HepG2 (cell line): ENCODE measurements at regions not wholly inside any gene's neighbourhood (a gene's known extent, or its start where the extent isn't known, plus 50 kb on each side); places are given as distances from the start of the nearest gene placed in this dataset.

Experiments
- ATAC-seq: fragments of 200-7000 bp; cut with Tn5 transposase; 3 replicates; pipeline ENCODE4 v1.9.1; 2020; ENCODE audit warnings: mild to moderate bottlenecking, moderate library complexity
- BruUV-seq: library from RNA; stranded (reverse); fragments of 400-500 nt; replicated peaks from 2 replicates; lab custom pipeline; 2021; lab: Mats Ljungman, UMichigan
- CTCF ChIA-PET: fragments of 300-600 bp; formaldehyde crosslinking; extraction: SDS; loops from one replicate; lab custom pipeline; 2021; ENCODE audit warnings: low total read pairs, inconsistent platforms, low intra/inter-chr PET ratio; lab: Yijun Ruan, JAX
- POLR2A ChIA-PET: fragments of 350-600 bp; sonication (Branson Sonifier 250); formaldehyde crosslinking; loops from one replicate; lab custom pipeline; 2020; ENCODE audit warnings: antibody characterized with exemption, inconsistent platforms; lab: Yijun Ruan, JAX
- DNase-seq: peaks from one replicate; pipeline ENCODE4 v3.0.0-alpha.2; 2015; ENCODE audit warnings: low spot score
- FAIRE-seq: peaks from 3 replicates; lab custom pipeline; 2011; peaks lifted over from hg19 to GRCh38; lab: Jason Lieb, UNC
- H2AFZ ChIP-seq: one replicate; pipeline ENCODE4 v1.6.1; 2011; ENCODE audit warnings: low read length, inconsistent platforms
- H3K27ac ChIP-seq: fragments of 300-600 bp; 3 replicates; pipeline ENCODE4 v1.8.0; 2011; ENCODE audit warnings: mixed run types, mild to moderate bottlenecking, mixed read lengths, low read length, inconsistent platforms; ENCODE audit not compliant: insufficient read depth; ENCODE audit errors: extremely low read length
- H3K27me3 ChIP-seq, 2 experiments: fragments of 200-600 bp in 1 of 2; 2 replicates in 1 of 2; 3 replicates in 1 of 2; pipeline versions ENCODE4 v1.6.0 to v1.8.0; 2011; ENCODE audit warnings: low read length in 2 of 2, mild to moderate bottlenecking in 2 of 2, moderate library complexity in 2 of 2, inconsistent platforms in 1 of 2; ENCODE audit not compliant: insufficient read depth in 2 of 2, control insufficient read depth in 1 of 2
- H3K36me3 ChIP-seq, 2 experiments: fragments of 200-600 bp in 1 of 2; replicated peaks in 1 of 2; 2 replicates in 1 of 2; 3 replicates in 1 of 2; pipeline versions ENCODE4 v1.5.1 to v1.8.0; 2011; ENCODE audit warnings: low read length in 2 of 2, inconsistent platforms in 1 of 2; ENCODE audit not compliant: insufficient read depth in 2 of 2, control insufficient read depth in 1 of 2
- H3K4me1 ChIP-seq: 2 replicates; pipeline ENCODE4 v1.5.1; 2012; ENCODE audit warnings: low read length, inconsistent platforms; ENCODE audit not compliant: insufficient read depth
- H3K4me2 ChIP-seq: 2 replicates; pipeline ENCODE4 v1.6.0; 2011; ENCODE audit warnings: low read depth, low read length, inconsistent platforms
- H3K4me3 ChIP-seq, 3 experiments: fragments of 200-600 bp in 1 of 3; sonication (generic), shearing (Covaris generic) in 1 of 3; replicated peaks in 1 of 3; 2 replicates each; pipeline ENCODE4 v1.5.1; 2011 to 2016; ENCODE audit warnings: low read length in 3 of 3, inconsistent platforms in 2 of 3, low read depth in 2 of 3, mild to moderate bottlenecking in 2 of 3, control low read depth in 1 of 3, mixed read lengths in 1 of 3; ENCODE audit not compliant: insufficient read depth in 1 of 3
- H3K79me2 ChIP-seq: one replicate; pipeline ENCODE4 v1.6.1; 2011; ENCODE audit warnings: low read length, inconsistent platforms; ENCODE audit not compliant: insufficient read depth
- H3K9ac ChIP-seq: 2 replicates; pipeline ENCODE4 v1.6.0; 2011; ENCODE audit warnings: mild to moderate bottlenecking, low read depth, low read length, inconsistent platforms; ENCODE audit not compliant: insufficient read depth
- H3K9me3 ChIP-seq: 2 replicates; pipeline ENCODE4 v1.5.1; 2012; ENCODE audit warnings: mild to moderate bottlenecking, low read length
- H4K20me1 ChIP-seq: 2 replicates; pipeline ENCODE4 v1.6.0; 2011; ENCODE audit warnings: inconsistent platforms, mild to moderate bottlenecking, low read length, moderate library complexity; ENCODE audit not compliant: insufficient read depth
- KLF6 ChIP-seq: IDR thresholded peaks from 2 replicates; pipeline ENCODE4 v1.8.0; 2016; ENCODE audit warnings: missing biosample characterization, missing genetic modification reagents
- RXRB ChIP-seq: IDR thresholded peaks from 2 replicates; pipeline ENCODE4 v1.6.1; 2016; ENCODE audit warnings: borderline replicate concordance, missing genetic modification reagents, missing compliant biosample characterization
- ZNF275 ChIP-seq: sonication (generic); formaldehyde crosslinking; IDR thresholded peaks from 2 replicates; pipeline ENCODE4 v1.8.0; 2022; ENCODE audit warnings: missing genetic modification reagents, mild to moderate bottlenecking, inconsistent platforms, borderline replicate concordance
- WGBS: methylation state at CpG from one replicate; pipeline ENCODE4 v1.1.6; 2017; ENCODE audit warnings: low lambda C conversion rate; 5-methylcytosine and 5-hydroxymethylcytosine counted together
- in situ Hi-C: cut with HindIII; loops from 2 replicates; pipeline ENCODE4 v1.10.0; 2017; ENCODE audit warnings: low pct_unique_long_range_greater_than_20kb; ENCODE audit not compliant: extremely low pct_ligation_motif_present
- intact Hi-C: fragments of 100-400 bp; cut with micrococcal nuclease; formaldehyde crosslinking; loops from one replicate; pipeline ENCODE4 v1.10.0; 2022; ENCODE audit not compliant: unreplicated experiment
- TF ChIP-seq, protein P1 (sequence below): sonication (generic); formaldehyde crosslinking; IDR thresholded peaks from 2 replicates; pipeline ENCODE4 v1.5.1; 2020; ENCODE audit warnings: mild to moderate bottlenecking, moderate library complexity, missing genetic modification reagents
- TF ChIP-seq, protein P2 (sequence below): sonication (generic); formaldehyde crosslinking; IDR thresholded peaks from 2 replicates; pipeline ENCODE4 v1.5.0; 2020; ENCODE audit warnings: mild to moderate bottlenecking, missing genetic modification reagents, borderline replicate concordance

DNA sequence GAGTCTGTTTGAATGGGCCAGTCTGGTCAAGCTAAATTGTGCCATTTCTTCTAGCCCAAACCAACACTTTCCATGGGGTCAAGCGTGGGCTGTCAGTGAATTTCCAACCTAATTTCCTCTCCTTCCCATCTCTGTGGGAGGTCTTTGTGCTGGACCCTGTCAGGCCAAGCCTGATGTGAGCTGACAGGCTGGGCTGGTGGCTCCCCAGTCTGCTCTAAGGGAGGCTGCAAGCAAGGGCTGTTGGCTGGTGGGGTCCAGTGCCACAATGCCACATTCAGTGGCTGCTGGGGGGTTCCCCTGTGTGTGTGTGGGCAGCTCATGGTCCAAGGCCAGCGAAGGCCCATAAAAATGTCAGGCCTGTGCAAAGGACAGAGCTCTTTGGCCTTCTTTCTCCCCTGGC lies 216.1 kb downstream of the OPA1 start:
- H3K4me1 ChIP-seq, result peaks cover 26% of the 10 kb centered on the region
- 20% methylated on average over 2 of the region's 2 CpGs for WGBS
- DNase-seq, result no peak
- no peaks in the 10 kb centered on the region for H3K79me2 ChIP-seq
- no peak overlapping the region for H3K9ac ChIP-seq
- no peaks in the 10 kb centered on the region for H3K9me3 ChIP-seq
- no peak overlapping the region for H2AFZ ChIP-seq
- CTCF ChIA-PET, result no interaction called here
- H3K27ac ChIP-seq, result no peak overlapping the region
- intact Hi-C loops (loop anchor here (1.0 kb wide), 1 partner anchor 43 kb away; no protein-coding TSS in a partner anchor), in situ Hi-C loops (no loop called here)
- H3K36me3 ChIP-seq, result no peaks in the 10 kb centered on the region
- TF ChIP-seq, protein P1, sequence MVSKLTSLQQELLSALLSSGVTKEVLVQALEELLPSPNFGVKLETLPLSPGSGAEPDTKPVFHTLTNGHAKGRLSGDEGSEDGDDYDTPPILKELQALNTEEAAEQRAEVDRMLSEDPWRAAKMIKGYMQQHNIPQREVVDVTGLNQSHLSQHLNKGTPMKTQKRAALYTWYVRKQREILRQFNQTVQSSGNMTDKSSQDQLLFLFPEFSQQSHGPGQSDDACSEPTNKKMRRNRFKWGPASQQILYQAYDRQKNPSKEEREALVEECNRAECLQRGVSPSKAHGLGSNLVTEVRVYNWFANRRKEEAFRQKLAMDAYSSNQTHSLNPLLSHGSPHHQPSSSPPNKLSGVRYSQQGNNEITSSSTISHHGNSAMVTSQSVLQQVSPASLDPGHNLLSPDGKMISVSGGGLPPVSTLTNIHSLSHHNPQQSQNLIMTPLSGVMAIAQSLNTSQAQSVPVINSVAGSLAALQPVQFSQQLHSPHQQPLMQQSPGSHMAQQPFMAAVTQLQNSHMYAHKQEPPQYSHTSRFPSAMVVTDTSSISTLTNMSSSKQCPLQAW, result 0 out of 2 replicates have a peak, but pooled peaks have one; percentile 16
- TF ChIP-seq RXRB (CRISPR knock-in tag), result no peak
- FAIRE-seq, result no peak
- no peaks in the 10 kb centered on the region for H4K20me1 ChIP-seq
- H3K4me3 ChIP-seq, result no peak overlapping the region
- ATAC-seq, result no peak
- POLR2A ChIA-PET, result no interaction called here
- H3K4me2 ChIP-seq, result no peak overlapping the region
- peaks cover 2 to 73% of the 10 kb centered on the region in 2 experiments; a peak in 3 of 5 replicates for H3K27me3 ChIP-seq
- no TSS peak for BruUV-seq

DNA sequence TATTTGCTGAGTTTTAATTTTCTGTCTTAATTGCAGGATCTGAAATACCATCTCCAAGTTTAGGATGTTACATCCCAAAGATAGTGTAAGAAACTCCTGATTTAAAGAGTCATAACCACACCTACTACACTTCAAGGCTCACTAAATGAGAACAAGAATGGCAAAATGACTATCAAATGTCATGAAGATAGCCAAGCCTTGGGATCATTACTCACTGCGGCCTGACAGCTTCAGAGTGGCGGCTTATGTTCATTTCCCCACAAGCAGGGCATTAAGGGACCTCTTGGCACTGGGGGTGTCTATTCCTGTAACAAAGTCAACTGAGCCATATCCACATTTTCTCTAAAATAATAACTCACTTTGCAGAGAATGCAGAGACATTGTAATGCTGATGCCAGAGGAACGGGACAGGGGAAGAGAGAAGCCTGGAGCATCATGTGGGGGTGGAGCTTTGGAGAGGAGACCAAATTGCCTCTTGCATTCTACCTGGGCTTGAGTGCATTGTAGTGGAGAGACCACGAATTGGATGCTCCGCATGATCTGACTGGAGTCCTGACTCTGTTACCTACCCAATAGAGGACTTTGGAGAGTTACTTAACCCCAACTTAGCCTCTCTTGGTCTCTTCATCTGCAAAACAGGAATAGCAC lies 219.2 kb downstream of the OPA1 start:
- Histone ChIP-seq H2AFZ (no peak overlapping the region), H3K27ac (no peak overlapping the region), H4K20me1 (no peaks in the 10 kb centered on the region), H3K4me2 (no peak overlapping the region), H3K79me2 (no peaks in the 10 kb centered on the region), H3K36me3 (no peaks in the 10 kb centered on the region), H3K9ac (no peak overlapping the region), H3K4me3 (no peak overlapping the region), H3K27me3 (peaks cover 1 to 73% of the 10 kb centered on the region in 2 experiments; a peak in 3 of 5 replicates), H3K4me1 (peaks cover 21% of the 10 kb centered on the region), H3K9me3 (no peaks in the 10 kb centered on the region)
- 40% methylated on average over 5 of the region's 5 CpGs for WGBS
- ChIA-PET POLR2A (no interaction called here), CTCF (no interaction called here)
- ATAC-seq (no peak), DNase-seq (no peak), FAIRE-seq (no peak)
- intact Hi-C loops, result no loop called here
- no TSS peak for BruUV-seq
- in situ Hi-C loops, result no loop called here
- TF ChIP-seq ZNF275 (CRISPR knock-in tag), result no peak
- TF ChIP-seq KLF6 (CRISPR knock-in tag), result no peak
- TF ChIP-seq, protein P2, sequence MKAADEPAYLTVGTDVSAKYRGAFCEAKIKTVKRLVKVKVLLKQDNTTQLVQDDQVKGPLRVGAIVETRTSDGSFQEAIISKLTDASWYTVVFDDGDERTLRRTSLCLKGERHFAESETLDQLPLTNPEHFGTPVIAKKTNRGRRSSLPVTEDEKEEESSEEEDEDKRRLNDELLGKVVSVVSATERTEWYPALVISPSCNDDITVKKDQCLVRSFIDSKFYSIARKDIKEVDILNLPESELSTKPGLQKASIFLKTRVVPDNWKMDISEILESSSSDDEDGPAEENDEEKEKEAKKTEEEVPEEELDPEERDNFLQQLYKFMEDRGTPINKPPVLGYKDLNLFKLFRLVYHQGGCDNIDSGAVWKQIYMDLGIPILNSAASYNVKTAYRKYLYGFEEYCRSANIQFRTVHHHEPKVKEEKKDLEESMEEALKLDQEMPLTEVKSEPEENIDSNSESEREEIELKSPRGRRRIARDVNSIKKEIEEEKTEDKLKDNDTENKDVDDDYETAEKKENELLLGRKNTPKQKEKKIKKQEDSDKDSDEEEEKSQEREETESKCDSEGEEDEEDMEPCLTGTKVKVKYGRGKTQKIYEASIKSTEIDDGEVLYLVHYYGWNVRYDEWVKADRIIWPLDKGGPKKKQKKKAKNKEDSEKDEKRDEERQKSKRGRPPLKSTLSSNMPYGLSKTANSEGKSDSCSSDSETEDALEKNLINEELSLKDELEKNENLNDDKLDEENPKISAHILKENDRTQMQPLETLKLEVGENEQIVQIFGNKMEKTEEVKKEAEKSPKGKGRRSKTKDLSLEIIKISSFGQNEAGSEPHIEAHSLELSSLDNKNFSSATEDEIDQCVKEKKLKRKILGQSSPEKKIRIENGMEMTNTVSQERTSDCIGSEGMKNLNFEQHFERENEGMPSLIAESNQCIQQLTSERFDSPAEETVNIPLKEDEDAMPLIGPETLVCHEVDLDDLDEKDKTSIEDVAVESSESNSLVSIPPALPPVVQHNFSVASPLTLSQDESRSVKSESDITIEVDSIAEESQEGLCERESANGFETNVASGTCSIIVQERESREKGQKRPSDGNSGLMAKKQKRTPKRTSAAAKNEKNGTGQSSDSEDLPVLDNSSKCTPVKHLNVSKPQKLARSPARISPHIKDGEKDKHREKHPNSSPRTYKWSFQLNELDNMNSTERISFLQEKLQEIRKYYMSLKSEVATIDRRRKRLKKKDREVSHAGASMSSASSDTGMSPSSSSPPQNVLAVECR (CRISPR knock-in tag), result no peak
